GM04504 (cell line): ENCODE measurements at regions not wholly inside any gene's neighbourhood (a gene's known extent, or its start where the extent isn't known, plus 50 kb on each side); places are given as distances from the start of the nearest gene placed in this dataset.
"Not testable (repeated sequence)": the region's sequence is repeated elsewhere in the genome, so short reads cannot be mapped to it uniquely, and the experiment has no call there.

ENCODE experiments used
- DNase-seq: peaks from one replicate; pipeline ENCODE4 v3.0.0-alpha.2; 2012; ENCODE audit warnings: low read depth

- no peak for DNase-seq
Measured at GRCh38 chr10:117601716-117602115, 59.2 kb downstream of the EMX2 start.

- DNase-seq = no peak
Measured at GRCh38 chr10:117603081-117603480, 60.5 kb downstream of the EMX2 start.

- DNase-seq = no peak
Measured at GRCh38 chr10:117603726-117604125, 61.2 kb downstream of the EMX2 start.

GRCh38 chr10:117609095-117609795 lies 66.7 kb downstream of the EMX2 start:
- peak; percentile 83 for DNase-seq

GRCh38 chr10:117609796-117610170 lies 67.2 kb downstream of the EMX2 start:
- no peak for DNase-seq

- no peak for DNase-seq
Measured at GRCh38 chr10:117610321-117610720, 67.8 kb downstream of the EMX2 start.

- no peak for DNase-seq
Measured at GRCh38 chr10:117612113-117612512, 69.6 kb downstream of the EMX2 start.

GRCh38 chr10:117615649-117616048 lies 73.1 kb downstream of the EMX2 start:
- DNase-seq = no peak

GRCh38 chr10:117616179-117616578 lies 73.6 kb downstream of the EMX2 start:
- DNase-seq = no peak

- DNase-seq = no peak
Measured at GRCh38 chr10:117617086-117617485, 74.5 kb downstream of the EMX2 start.

- DNase-seq = no peak
Measured at GRCh38 chr10:117617659-117618058, 75.1 kb downstream of the EMX2 start.

- no peak for DNase-seq
Measured at GRCh38 chr10:117619223-117619622, 76.7 kb downstream of the EMX2 start.

GRCh38 chr10:117619707-117620405 lies 77.3 kb downstream of the EMX2 start:
- DNase-seq = no peak

GRCh38 chr10:117621196-117621595 lies 78.7 kb downstream of the EMX2 start:
- no peak for DNase-seq

GRCh38 chr10:117621795-117622420 lies 79.4 kb downstream of the EMX2 start:
- no peak for DNase-seq

GRCh38 chr10:117622471-117623184 lies 80.1 kb downstream of the EMX2 start:
- no peak for DNase-seq

GRCh38 chr10:117626228-117626627 lies 83.7 kb downstream of the EMX2 start:
- DNase-seq = no peak

GRCh38 chr10:117627561-117627960 lies 85.0 kb downstream of the EMX2 start:
- DNase-seq = no peak

- DNase-seq = not testable (repeated sequence)
Measured at GRCh38 chr10:117629717-117630116, 87.2 kb downstream of the EMX2 start.

GRCh38 chr10:117631276-117632145 lies 89.0 kb downstream of the EMX2 start:
- DNase-seq = no peak

GRCh38 chr10:117632406-117632805 lies 89.9 kb downstream of the EMX2 start:
- DNase-seq = no peak

GRCh38 chr10:117635826-117636225 lies 93.3 kb downstream of the EMX2 start:
- no peak for DNase-seq
